HCT116 (cell line): ENCODE measurements at regions not wholly inside any gene's neighbourhood (a gene's known extent, or its start where the extent isn't known, plus 50 kb on each side); places are given as distances from the start of the nearest gene placed in this dataset.

Experiments
- ATAC-seq: fragments of 200-7000 bp; cut with Tn5 transposase; 2 replicates; pipeline ENCODE4 v1.9.1; 2020; ENCODE audit warnings: mild to moderate bottlenecking, moderate library complexity
- BruUV-seq: library from RNA; stranded (reverse); fragments of 400-500 nt; replicated peaks from 2 replicates; lab custom pipeline; 2021; lab: Mats Ljungman, UMichigan
- CTCF ChIA-PET: fragments of 300-600 bp; sonication (Branson Sonifier 250); formaldehyde crosslinking; loops from one replicate; lab custom pipeline; 2021; ENCODE audit warnings: antibody characterized with exemption; lab: Charles Lee
- POLR2A ChIA-PET: fragments of 300-600, 350-600 bp; sonication (Branson Sonifier 250); formaldehyde crosslinking; loops from one replicate; lab custom pipeline; 2021; ENCODE audit warnings: antibody characterized with exemption; lab: Charles Lee
- RAD21 ChIA-PET, 2 experiments: fragments of 300-600 bp; sonication (Branson Sonifier 250); formaldehyde crosslinking; loops; one replicate each; lab custom pipeline; 2023; ENCODE audit warnings: low total read pairs in 2 of 2; ENCODE audit not compliant: uncharacterized antibody in 2 of 2, unreplicated experiment in 2 of 2, low non-redundant PET in 1 of 2; lab: Charles Lee
- DNase-seq: peaks from one replicate; pipeline ENCODE4 v3.0.0-alpha.2; 2010; ENCODE audit warnings: low read depth, low spot score
- H2AFZ ChIP-seq: fragments of 200-600 bp; shearing (Covaris generic), sonication (generic); 2 replicates; pipeline ENCODE4 v1.6.1; 2017; ENCODE audit warnings: low read depth, mixed run types, mixed read lengths, antibody characterized with exemption, low read length; ENCODE audit not compliant: poor library complexity, severe bottlenecking
- H3K27ac ChIP-seq: 2 replicates; pipeline ENCODE4 v1.5.1; 2012; ENCODE audit warnings: low read depth, low read length
- H3K27me3 ChIP-seq: fragments of 200-600 bp; sonication (generic); 2 replicates; pipeline ENCODE4 v1.6.1; 2016; ENCODE audit warnings: mixed run types, low read length, mixed read lengths; ENCODE audit not compliant: insufficient read depth
- H3K36me3 ChIP-seq, 2 experiments: fragments of 200-500 bp in 1 of 2; fragments of 200-600 bp in 1 of 2; sonication (Bioruptor generic) in 1 of 2; sonication (generic) in 1 of 2; 2 replicates each; pipeline versions ENCODE4 v1.5.1 to v1.6.1; 2014 to 2016; ENCODE audit warnings: low read length in 2 of 2, inconsistent platforms in 1 of 2, mixed read lengths in 1 of 2, mixed run types in 1 of 2; ENCODE audit not compliant: insufficient read depth in 2 of 2, control insufficient read depth in 1 of 2
- H3K4me1 ChIP-seq, 2 experiments: fragments of 200-600 bp in 1 of 2; sonication (generic) in 1 of 2; 2 replicates each; pipeline versions ENCODE4 v1.5.1 to v1.6.1; 2012 to 2017; ENCODE audit warnings: low read length in 2 of 2, inconsistent platforms in 1 of 2, mild to moderate bottlenecking in 1 of 2, mixed read lengths in 1 of 2, mixed run types in 1 of 2, moderate library complexity in 1 of 2; ENCODE audit not compliant: insufficient read depth in 2 of 2, control insufficient read depth in 1 of 2
- H3K4me2 ChIP-seq: fragments of 200-600 bp; sonication (generic); 2 replicates; pipeline ENCODE4 v1.6.1; 2017; ENCODE audit warnings: mixed run types, low read length, mixed read lengths
- H3K4me3 ChIP-seq, 2 experiments: fragments of 200-600 bp in 1 of 2; sonication (generic) in 1 of 2; replicated peaks in 1 of 2; 2 replicates each; pipeline ENCODE4 v1.5.1; 2011 to 2016; ENCODE audit warnings: low read length in 2 of 2, control low read depth in 1 of 2, low read depth in 1 of 2, mild to moderate bottlenecking in 1 of 2, mixed read lengths in 1 of 2, mixed run types in 1 of 2
- H3K79me2 ChIP-seq: fragments of 200-600 bp; sonication (generic); 2 replicates; pipeline ENCODE4 v1.6.1; 2017; ENCODE audit warnings: mild to moderate bottlenecking, mixed run types, low read length, moderate library complexity, mixed read lengths; ENCODE audit not compliant: insufficient read depth
- H3K9ac ChIP-seq: fragments of 200-600 bp; sonication (generic); 2 replicates; pipeline ENCODE4 v1.6.1; 2016; ENCODE audit warnings: low read length, mixed read lengths
- H3K9me2 ChIP-seq: fragments of 200-600 bp; sonication (generic), shearing (Covaris generic); 2 replicates; pipeline ENCODE4 v1.6.1; 2017; ENCODE audit warnings: mixed run types, mild to moderate bottlenecking, moderate library complexity; ENCODE audit not compliant: insufficient read depth
- H3K9me3 ChIP-seq, 2 experiments: fragments of 200-500 bp in 1 of 2; fragments of 200-600 bp in 1 of 2; sonication (Bioruptor generic) in 1 of 2; sonication (generic) in 1 of 2; 2 replicates each; pipeline ENCODE4 v1.6.1; 2014 to 2017; ENCODE audit warnings: low read length in 2 of 2, mixed read lengths in 2 of 2, inconsistent platforms in 1 of 2, low read depth in 1 of 2, mild to moderate bottlenecking in 1 of 2, mixed run types in 1 of 2, moderate library complexity in 1 of 2; ENCODE audit not compliant: control insufficient read depth in 1 of 2, insufficient read depth in 1 of 2
- H4K20me1 ChIP-seq: fragments of 200-600 bp; sonication (generic), shearing (Covaris generic); 2 replicates; pipeline ENCODE4 v1.6.1; 2017; ENCODE audit warnings: mixed run types, mild to moderate bottlenecking, moderate library complexity; ENCODE audit not compliant: insufficient read depth
- CBX3 ChIP-seq: IDR thresholded peaks from 2 replicates; pipeline ENCODE4 v1.6.1; 2012; ENCODE audit warnings: low read depth
- EGR1 ChIP-seq: IDR thresholded peaks from 2 replicates; pipeline ENCODE4 v1.6.1; 2012; ENCODE audit warnings: low read depth
- EZH2phosphoT487 ChIP-seq: fragments of 200-600 bp; IDR thresholded peaks from 2 replicates; pipeline ENCODE4 v1.6.1; 2018; ENCODE audit warnings: antibody characterized with exemption, borderline replicate concordance
- FOSL1 ChIP-seq: IDR thresholded peaks from 2 replicates; pipeline ENCODE4 v1.6.1; 2012; ENCODE audit warnings: low read depth
- JUND ChIP-seq: IDR thresholded peaks from 2 replicates; pipeline ENCODE4 v1.6.1; 2012
- POLR2A ChIP-seq: IDR thresholded peaks from 2 replicates; pipeline ENCODE4 v1.7.0; 2011; ENCODE audit warnings: borderline replicate concordance; ENCODE audit not compliant: insufficient read depth, insufficient read length; ENCODE audit errors: extremely low read depth
- RAD21 ChIP-seq: IDR thresholded peaks from 2 replicates; pipeline ENCODE4 v1.6.1; 2012; ENCODE audit warnings: low read depth, mild to moderate bottlenecking
- SIN3A ChIP-seq: IDR thresholded peaks from 2 replicates; pipeline ENCODE4 v1.6.1; 2012; ENCODE audit warnings: low read depth
- SP1 ChIP-seq: IDR thresholded peaks from 2 replicates; pipeline ENCODE4 v1.6.1; 2012; ENCODE audit warnings: low read depth
- TCF7L2 ChIP-seq: IDR thresholded peaks from 2 replicates; pipeline ENCODE4 v1.7.0; 2011; ENCODE audit warnings: borderline replicate concordance, inconsistent platforms; ENCODE audit not compliant: insufficient read depth, insufficient read length; ENCODE audit errors: extremely low read depth
- ZFX ChIP-seq: fragments of 450-650 bp; IDR thresholded peaks from 2 replicates; pipeline ENCODE4 v1.6.1; 2017
- intact Hi-C: fragments of 100-400 bp; cut with micrococcal nuclease; formaldehyde crosslinking; loops from 2 replicates; pipeline ENCODE4 v1.10.0; 2022
- TF ChIP-seq, protein P1 (sequence below): IDR thresholded peaks from 2 replicates; pipeline ENCODE4 v1.6.1; 2012
- TF ChIP-seq, protein P2 (sequence below): IDR thresholded peaks from 2 replicates; pipeline ENCODE4 v1.6.1; 2012; ENCODE audit warnings: low read depth

DNA sequence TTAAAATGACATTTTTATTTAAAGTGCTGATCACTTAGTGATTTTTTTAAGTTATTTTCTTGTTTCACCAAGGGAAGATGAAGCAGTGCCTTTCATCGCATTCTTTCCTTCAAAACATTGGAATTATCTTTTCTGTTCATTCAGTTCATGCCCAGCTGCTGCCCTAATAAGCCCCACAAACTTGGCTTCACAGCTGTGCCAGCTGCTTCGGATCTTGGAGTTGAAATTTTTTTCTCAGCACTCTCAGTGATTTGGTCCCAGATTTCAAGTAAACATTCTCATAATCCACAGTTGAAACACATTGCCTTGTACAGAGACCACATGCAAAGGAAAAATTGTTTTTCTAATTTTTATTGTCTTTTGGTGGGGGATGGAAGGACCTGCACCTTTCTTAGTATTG is 353.3 kb upstream of the LRP1B start:
- no peak overlapping the region for H3K4me3 ChIP-seq
- no TSS peak for BruUV-seq
- no peak for TF ChIP-seq POLR2A
- TF ChIP-seq TCF7L2 = no peak
- no peak for TF ChIP-seq RAD21
- no peak for TF ChIP-seq EZH2phosphoT487
- no peak for TF ChIP-seq FOSL1
- no peak for TF ChIP-seq CBX3
- TF ChIP-seq, all 23 proteins: peak for 0
- Histone ChIP-seq H3K27me3 (no peaks in the 10 kb centered on the region), H2AFZ (no peak overlapping the region), H3K27ac (no peak overlapping the region), H3K4me2 (no peak overlapping the region), H3K9ac (no peak overlapping the region), H3K9me3 (no peaks in the 10 kb centered on the region), H3K4me1 (no peaks in the 10 kb centered on the region), H3K9me2 (no peaks in the 10 kb centered on the region), H3K36me3 (no peaks in the 10 kb centered on the region), H3K79me2 (no peaks in the 10 kb centered on the region), H4K20me1 (no peaks in the 10 kb centered on the region)
- ATAC-seq (no peak), DNase-seq (no peak)
- RAD21 ChIA-PET = no interaction called here
- CTCF ChIA-PET = no interaction called here
- intact Hi-C loops = no loop called here
- POLR2A ChIA-PET = no interaction called here

DNA sequence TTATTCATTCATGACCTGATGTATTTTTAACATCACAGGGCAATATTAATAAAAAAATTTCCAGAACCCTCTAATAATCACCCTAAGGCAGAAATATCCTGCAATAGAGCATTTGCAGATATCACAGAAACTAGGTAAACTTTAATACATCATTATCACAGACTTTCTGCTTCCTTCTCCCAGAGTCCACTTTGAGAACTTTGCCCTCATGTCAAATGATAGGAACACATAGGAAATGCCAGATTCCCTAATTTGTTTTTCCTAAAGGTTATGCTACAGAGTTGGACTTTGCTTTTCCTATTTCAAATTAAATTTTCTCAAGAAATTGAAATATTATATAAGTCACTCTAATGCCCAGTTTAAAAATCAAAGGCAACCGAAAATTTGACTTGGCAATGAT is 352.8 kb upstream of the LRP1B start:
- no peak for ATAC-seq
- POLR2A ChIA-PET = no interaction called here
- Histone ChIP-seq H3K27ac (no peak overlapping the region), H3K4me2 (no peak overlapping the region), H3K4me1 (no peaks in the 10 kb centered on the region), H4K20me1 (no peaks in the 10 kb centered on the region), H2AFZ (no peak overlapping the region), H3K9me2 (no peaks in the 10 kb centered on the region), H3K9me3 (no peaks in the 10 kb centered on the region), H3K4me3 (no peak overlapping the region), H3K79me2 (no peaks in the 10 kb centered on the region), H3K27me3 (no peaks in the 10 kb centered on the region), H3K9ac (no peak overlapping the region), H3K36me3 (no peaks in the 10 kb centered on the region)
- RAD21 ChIA-PET = no interaction called here
- CTCF ChIA-PET = no interaction called here
- intact Hi-C loops = no loop called here
- DNase-seq = no peak
- no TSS peak for BruUV-seq
- TF ChIP-seq, protein P1, sequence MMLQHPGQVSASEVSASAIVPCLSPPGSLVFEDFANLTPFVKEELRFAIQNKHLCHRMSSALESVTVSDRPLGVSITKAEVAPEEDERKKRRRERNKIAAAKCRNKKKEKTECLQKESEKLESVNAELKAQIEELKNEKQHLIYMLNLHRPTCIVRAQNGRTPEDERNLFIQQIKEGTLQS = no peak
- TF ChIP-seq EGR1 (no peak), SIN3A (no peak), SP1 (no peak), JUND (no peak), TCF7L2 (no peak), EZH2phosphoT487 (no peak), ZFX (no peak)
- TF ChIP-seq, protein P2, sequence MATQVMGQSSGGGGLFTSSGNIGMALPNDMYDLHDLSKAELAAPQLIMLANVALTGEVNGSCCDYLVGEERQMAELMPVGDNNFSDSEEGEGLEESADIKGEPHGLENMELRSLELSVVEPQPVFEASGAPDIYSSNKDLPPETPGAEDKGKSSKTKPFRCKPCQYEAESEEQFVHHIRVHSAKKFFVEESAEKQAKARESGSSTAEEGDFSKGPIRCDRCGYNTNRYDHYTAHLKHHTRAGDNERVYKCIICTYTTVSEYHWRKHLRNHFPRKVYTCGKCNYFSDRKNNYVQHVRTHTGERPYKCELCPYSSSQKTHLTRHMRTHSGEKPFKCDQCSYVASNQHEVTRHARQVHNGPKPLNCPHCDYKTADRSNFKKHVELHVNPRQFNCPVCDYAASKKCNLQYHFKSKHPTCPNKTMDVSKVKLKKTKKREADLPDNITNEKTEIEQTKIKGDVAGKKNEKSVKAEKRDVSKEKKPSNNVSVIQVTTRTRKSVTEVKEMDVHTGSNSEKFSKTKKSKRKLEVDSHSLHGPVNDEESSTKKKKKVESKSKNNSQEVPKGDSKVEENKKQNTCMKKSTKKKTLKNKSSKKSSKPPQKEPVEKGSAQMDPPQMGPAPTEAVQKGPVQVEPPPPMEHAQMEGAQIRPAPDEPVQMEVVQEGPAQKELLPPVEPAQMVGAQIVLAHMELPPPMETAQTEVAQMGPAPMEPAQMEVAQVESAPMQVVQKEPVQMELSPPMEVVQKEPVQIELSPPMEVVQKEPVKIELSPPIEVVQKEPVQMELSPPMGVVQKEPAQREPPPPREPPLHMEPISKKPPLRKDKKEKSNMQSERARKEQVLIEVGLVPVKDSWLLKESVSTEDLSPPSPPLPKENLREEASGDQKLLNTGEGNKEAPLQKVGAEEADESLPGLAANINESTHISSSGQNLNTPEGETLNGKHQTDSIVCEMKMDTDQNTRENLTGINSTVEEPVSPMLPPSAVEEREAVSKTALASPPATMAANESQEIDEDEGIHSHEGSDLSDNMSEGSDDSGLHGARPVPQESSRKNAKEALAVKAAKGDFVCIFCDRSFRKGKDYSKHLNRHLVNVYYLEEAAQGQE = no peak
